ENCODE measurements at regions not wholly inside any gene's neighbourhood (a gene's known extent, or its start where the extent isn't known, plus 50 kb on each side); places are given as distances from the start of the nearest gene placed in this dataset.

GRCh38 chr14:21974741-21975140 lies 301.1 kb upstream of the OR4E1 start:
- Histone ChIP-seq H3K27ac (ENCODE audit: extremely low read length, insufficient read depth, low read length) (no peak overlapping the region), H4K20me1 (ENCODE audit: insufficient read depth, low read length) (no peaks in the 10 kb centered on the region), H2AFZ (ENCODE audit: low read length) (no peak overlapping the region), H3K36me3 (replicated peaks in 1 of 2; ENCODE audit: control insufficient read depth in 1 of 2, insufficient read depth in 2 of 2, low read length in 2 of 2) (no peaks in the 10 kb centered on the region), H3K9ac (ENCODE audit: insufficient read depth, low read depth, low read length) (no peak overlapping the region), H3K27me3 (ENCODE audit: control insufficient read depth in 1 of 2, insufficient read depth in 2 of 2, low read length in 2 of 2) (no peaks in the 10 kb centered on the region), H3K4me3 (replicated peaks in 1 of 3; ENCODE audit: insufficient read depth in 1 of 3, low read depth in 2 of 3, low read length in 3 of 3) (no peak overlapping the region), H3K4me1 (ENCODE audit: insufficient read depth, low read length) (no peaks in the 10 kb centered on the region), H3K79me2 (ENCODE audit: insufficient read depth, low read length) (no peaks in the 10 kb centered on the region), H3K9me3 (ENCODE audit: low read length) (no peaks in the 10 kb centered on the region), H3K4me2 (ENCODE audit: low read depth, low read length) (no peak overlapping the region)
- DNase-seq (ENCODE audit: low spot score) (no peak), ATAC-seq (no peak), FAIRE-seq (no peak)
- intact Hi-C loops (cut with micrococcal nuclease; ENCODE audit: unreplicated experiment) (no loop called here), in situ Hi-C loops (cut with HindIII; ENCODE audit: extremely low pct_ligation_motif_present, low pct_unique_long_range_greater_than_20kb) (no loop called here)
- no TSS peak for BruUV-seq (replicated peaks)
- WGBS (ENCODE audit: low lambda C conversion rate), result 27% methylated on average over 2 of the region's 2 CpGs
- ChIA-PET POLR2A (no interaction called here), CTCF (ENCODE audit: low intra/inter-chr PET ratio, low total read pairs) (no interaction called here)
- TF ChIP-seq KLF12 (CRISPR knock-in tag; IDR thresholded peaks at IDR 0.05; ENCODE audit: borderline replicate concordance), result no peak
- no peak for TF ChIP-seq ZFP37 (CRISPR knock-in tag; IDR thresholded peaks at IDR 0.05; ENCODE audit: borderline replicate concordance)
- no peak for TF ChIP-seq ZNF563 (CRISPR knock-in tag; IDR thresholded peaks at IDR 0.05)
- TF ChIP-seq, protein P1, sequence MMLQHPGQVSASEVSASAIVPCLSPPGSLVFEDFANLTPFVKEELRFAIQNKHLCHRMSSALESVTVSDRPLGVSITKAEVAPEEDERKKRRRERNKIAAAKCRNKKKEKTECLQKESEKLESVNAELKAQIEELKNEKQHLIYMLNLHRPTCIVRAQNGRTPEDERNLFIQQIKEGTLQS (CRISPR knock-in tag; IDR thresholded peaks at IDR 0.05), result no peak
- TF ChIP-seq FOXO4 (CRISPR knock-in tag; conservative IDR thresholded peaks at IDR 0.05), result no peak
- no peak for TF ChIP-seq ZNF546 (CRISPR knock-in tag; conservative IDR thresholded peaks at IDR 0.05)
- no peak for TF ChIP-seq SKIL (CRISPR knock-in tag; IDR thresholded peaks at IDR 0.05; ENCODE audit: borderline replicate concordance)
- no peak for TF ChIP-seq ZNF878 (CRISPR knock-in tag; IDR thresholded peaks at IDR 0.05)
- TF ChIP-seq SOX5 (CRISPR knock-in tag; IDR thresholded peaks at IDR 0.05; ENCODE audit: borderline replicate concordance), result no peak
- no peak for TF ChIP-seq ZNF441 (CRISPR knock-in tag; IDR thresholded peaks at IDR 0.05; ENCODE audit: borderline replicate concordance)
- TF ChIP-seq, protein P2, sequence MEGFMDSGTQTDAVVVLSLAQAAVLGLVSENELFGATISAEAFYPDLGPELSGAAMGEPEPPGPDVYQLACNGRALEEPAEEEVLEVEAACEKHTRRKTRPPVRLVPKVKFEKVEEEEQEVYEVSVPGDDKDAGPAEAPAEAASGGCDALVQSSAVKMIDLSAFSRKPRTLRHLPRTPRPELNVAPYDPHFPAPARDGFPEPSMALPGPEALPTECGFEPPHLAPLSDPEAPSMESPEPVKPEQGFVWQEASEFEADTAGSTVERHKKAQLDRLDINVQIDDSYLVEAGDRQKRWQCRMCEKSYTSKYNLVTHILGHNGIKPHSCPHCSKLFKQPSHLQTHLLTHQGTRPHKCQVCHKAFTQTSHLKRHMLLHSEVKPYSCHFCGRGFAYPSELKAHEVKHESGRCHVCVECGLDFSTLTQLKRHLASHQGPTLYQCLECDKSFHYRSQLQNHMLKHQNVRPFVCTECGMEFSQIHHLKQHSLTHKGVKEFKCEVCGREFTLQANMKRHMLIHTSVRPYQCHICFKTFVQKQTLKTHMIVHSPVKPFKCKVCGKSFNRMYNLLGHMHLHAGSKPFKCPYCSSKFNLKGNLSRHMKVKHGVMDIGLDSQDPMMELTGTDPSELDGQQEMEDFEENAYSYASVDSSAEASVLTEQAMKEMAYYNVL (CRISPR knock-in tag; IDR thresholded peaks at IDR 0.05; ENCODE audit: borderline replicate concordance), result no peak
- TF ChIP-seq HOMEZ (CRISPR knock-in tag; IDR thresholded peaks at IDR 0.05; ENCODE audit: low read depth), result no peak
- TF ChIP-seq SMARCC2 (IDR thresholded peaks at IDR 0.05), result no peak
- TF ChIP-seq ZNF354B (CRISPR knock-in tag; IDR thresholded peaks at IDR 0.05), result no peak
- TF ChIP-seq ZNF83 (CRISPR knock-in tag; IDR thresholded peaks at IDR 0.05; ENCODE audit: borderline replicate concordance), result no peak
- no peak for TF ChIP-seq MIER2 (CRISPR knock-in tag; IDR thresholded peaks at IDR 0.05)

All from HepG2 (cell line).